Iris pigment epithelial cell (primary cell): ENCODE measurements at regions not wholly inside any gene's neighbourhood (a gene's known extent, or its start where the extent isn't known, plus 50 kb on each side); places are given as distances from the start of the nearest gene placed in this dataset.
"Not testable (repeated sequence)": the region's sequence is repeated elsewhere in the genome, so short reads cannot be mapped to it uniquely, and the experiment has no call there.

Experiments
- DNase-seq: peaks from one replicate; pipeline ENCODE4 v3.0.0-alpha.2; 2011; ENCODE audit warnings: low read depth

DNA sequence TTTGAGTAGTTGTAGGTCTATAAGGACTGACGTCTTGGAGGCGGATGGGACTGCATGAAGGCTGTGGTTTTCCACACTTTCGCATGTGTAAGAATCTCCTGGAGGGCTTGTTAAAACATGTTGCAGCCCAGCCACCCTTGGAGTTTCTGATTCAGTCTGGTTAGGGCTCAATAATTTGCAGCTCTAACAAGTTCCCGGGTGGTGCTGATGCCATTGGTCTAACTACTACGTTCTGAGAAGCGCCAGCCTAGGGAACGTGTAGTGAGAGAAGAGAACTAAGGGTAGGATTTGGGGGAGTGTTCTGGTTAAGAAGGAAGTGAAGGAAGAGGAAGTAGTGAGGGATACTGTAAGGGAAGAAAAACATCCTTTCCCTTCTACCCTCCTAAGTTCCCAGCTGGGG lies 138.9 kb downstream of the LARP7 start:
- DNase-seq: no peak

DNA sequence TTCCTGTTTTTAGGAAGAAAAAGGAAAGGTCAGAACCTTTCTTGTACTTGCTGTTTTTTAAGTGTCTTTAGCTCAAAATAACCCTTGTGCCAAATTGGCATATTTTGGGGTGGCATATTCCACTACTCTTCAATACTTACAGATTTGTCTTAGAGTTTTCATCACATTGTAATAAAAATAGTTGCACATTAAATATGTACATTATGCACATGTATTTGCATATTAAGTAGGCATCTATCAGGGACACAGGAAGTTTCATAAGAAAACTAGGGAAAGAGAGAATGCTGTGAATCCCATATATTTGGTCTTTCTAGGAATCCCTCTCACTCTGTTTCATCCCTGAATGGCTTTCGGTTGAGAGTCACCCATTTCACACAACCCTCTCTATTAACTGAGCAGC lies 139.6 kb downstream of the LARP7 start:
- DNase-seq: no peak

- DNase-seq: no peak
Measured at GRCh38 chr4:112778520-112778919, 141.6 kb downstream of the LARP7 start.

GRCh38 chr4:112793033-112793432 lies 156.1 kb downstream of the LARP7 start:
- DNase-seq: no peak

DNA sequence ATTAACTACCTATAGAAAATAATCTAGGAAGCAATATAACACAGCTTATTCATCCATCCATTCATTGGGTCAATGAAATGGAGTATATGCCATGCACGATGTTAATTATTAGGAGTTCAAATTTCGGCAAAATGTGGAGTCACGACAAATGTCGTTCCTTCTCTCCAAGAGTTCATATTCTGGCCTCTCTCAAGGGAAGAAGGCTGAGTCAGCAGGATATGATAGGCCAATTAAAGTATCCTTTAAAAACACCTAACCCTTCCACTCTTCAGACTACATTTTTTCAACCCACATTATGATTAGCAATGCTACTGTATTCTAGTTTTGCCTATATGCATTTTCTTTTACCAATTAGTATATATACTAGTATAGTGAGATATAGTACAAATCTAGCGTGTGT lies 163.1 kb downstream of the LARP7 start:
- no peak for DNase-seq

- no peak for DNase-seq
Measured at GRCh38 chr4:112801341-112801740, 164.4 kb downstream of the LARP7 start.

DNA sequence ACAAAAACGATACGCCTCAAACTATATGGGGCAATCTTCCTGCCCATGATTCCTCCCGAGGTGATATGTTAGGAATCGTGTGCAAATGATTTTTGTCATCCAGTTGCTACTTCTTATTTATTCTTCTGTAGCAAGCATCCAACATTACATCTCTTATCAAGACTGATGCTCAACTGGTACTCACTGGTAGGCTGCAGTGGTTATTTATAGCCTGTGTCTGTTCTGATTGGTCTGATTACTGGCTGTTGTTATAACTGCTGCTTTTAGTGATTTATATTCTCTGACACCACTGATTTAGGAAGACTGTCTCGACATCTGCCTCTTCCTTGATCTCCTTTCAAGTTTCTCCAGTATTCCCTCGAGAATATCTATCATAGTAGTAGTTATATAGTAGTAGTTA lies 165.8 kb downstream of the LARP7 start:
- no peak for DNase-seq

GRCh38 chr4:112807083-112807482 lies 170.1 kb downstream of the LARP7 start:
- DNase-seq: no peak

DNA sequence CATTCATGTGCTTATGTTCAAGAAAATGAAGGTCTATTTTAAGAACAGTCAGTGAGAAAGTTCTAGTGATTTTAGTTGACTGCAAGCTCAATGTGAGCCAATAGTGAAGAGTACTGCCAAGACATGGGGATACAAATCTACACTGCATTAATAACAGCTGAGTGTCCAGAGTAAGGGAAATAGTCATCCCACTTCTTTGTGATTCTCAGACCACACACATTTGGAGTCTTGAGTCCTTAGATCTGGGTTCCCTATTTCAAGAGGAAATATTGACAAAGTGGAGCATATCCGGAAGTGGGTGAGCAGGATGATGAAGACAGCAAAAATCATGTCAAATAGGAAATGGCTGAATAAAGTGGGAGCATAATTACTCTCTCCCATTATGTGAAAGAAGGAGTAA lies 171.1 kb downstream of the LARP7 start:
- no peak for DNase-seq

- peak; percentile 74 for DNase-seq
Measured at GRCh38 chr4:112813790-112814189, 176.8 kb downstream of the LARP7 start.

DNA sequence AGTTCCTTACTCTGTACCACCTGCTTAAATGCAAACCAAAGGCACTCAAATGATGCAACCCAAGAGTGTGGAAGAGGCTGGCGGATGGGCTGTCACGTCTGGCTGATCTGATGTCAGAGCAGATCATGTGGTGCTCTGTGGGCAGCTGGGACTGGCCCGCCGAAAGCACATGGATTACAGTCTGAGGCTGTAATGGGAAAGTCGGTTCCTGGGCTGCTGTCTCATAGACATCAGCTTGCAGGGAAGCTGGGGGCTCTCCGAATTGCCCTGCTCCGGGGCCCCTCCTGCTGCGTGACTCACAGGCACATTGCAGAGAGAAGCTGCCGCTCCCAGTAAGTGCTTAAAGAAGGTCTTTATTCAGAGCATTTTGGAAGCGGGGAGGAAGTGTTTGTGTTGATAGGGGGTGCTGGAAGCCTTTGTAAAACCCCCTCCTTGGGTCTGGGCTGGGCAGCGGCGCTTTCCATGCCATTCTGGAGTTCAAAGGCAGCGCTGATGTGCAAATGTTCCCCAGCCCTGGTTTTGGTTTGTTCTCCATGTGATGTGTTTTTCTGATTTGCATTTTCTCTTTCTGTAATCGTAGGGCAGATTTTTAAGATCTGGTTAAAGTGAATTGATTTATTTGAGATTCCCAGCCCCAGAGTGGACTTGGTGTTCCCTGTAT lies 181.1 kb downstream of the LARP7 start:
- DNase-seq: peak; percentile 96

GRCh38 chr4:112818594-112818965 lies 181.6 kb downstream of the LARP7 start:
- peak; percentile 7 for DNase-seq

DNA sequence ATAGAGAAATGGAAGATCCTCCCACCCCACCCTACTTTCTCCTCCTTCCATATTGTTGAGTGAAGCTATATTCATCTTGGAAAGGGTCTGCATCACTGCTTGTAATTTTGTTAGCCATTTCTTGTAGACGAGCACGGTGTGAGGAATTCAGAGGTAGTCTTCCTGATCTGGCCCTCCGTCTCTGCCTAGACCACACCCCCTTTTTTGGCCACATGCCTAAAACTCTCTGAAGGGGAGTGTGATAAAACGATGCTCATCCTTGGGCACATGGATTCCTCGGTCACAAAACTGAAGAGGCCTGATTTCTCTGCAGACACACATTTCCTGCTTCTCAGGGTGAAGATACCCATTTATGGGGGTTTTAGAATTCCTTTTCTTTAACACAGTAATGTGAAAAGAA lies 182.8 kb downstream of the LARP7 start:
- no peak for DNase-seq

DNA sequence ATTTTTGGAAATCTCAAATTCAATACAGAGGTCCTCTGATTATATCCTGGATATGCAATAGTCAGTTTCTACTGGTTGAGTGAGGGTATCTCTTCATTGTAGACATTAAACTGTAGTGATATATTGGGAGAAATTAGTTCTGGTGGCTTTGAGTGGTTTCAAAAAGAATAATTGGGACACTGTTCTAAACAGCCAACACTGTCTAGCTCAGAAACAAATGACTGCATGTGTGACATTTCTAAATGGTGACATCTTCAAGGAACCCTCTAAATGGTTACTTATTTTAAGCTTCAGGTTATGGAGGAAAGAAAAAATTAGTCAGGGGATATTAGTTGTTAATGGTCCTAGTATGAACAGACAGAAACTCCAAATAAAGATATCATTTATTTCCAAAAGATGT lies 186.2 kb downstream of the LARP7 start:
- no peak for DNase-seq

DNA sequence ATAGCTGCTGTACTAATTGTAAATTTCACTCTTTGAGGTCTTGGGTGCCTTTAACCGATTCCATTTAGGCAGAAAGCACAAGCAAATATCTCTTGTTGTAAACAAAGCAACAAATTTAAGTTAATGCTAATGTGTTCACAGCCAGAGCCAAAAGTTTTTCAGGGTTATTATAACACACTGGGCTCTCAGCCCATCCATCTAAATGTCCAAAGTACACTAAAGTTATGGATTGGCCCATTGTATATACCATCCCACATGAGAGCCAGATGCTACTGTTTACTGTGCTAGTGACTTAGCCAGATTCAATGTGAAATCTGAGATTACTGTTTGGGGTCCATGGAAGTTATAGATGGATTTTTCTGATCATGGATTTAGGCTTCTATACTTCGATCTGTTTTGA lies 186.7 kb downstream of the LARP7 start:
- no peak for DNase-seq

- no peak for DNase-seq
Measured at GRCh38 chr4:112830753-112831386, 193.9 kb downstream of the LARP7 start.

- DNase-seq: no peak
Measured at GRCh38 chr4:112832493-112832892, 195.6 kb downstream of the LARP7 start.

DNA sequence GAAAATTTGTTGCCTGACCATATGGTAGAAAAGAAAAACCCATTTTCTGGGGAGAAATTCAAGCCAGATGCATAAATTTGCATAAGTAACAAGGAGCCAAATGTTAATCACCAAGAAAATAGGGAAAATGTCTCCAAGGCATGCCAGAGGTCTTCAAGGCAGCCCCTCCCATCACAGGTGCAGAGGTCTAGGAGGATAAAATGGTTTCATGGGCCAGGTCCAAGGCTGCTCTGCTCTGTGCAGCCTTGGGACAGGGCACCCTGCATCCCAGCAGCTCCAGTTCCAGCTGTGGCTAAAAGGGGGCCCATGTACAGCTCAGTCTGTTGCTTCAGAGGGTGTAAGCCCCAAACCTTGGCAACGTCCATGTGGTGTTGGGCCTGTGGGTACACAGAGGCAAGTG lies 200.0 kb downstream of the LARP7 start:
- DNase-seq: no peak

GRCh38 chr4:112838015-112838414 lies 201.1 kb downstream of the LARP7 start:
- DNase-seq: not testable (repeated sequence)

- peak; percentile 53 for DNase-seq
Measured at GRCh38 chr4:112840061-112840460, 203.1 kb downstream of the LARP7 start.

DNA sequence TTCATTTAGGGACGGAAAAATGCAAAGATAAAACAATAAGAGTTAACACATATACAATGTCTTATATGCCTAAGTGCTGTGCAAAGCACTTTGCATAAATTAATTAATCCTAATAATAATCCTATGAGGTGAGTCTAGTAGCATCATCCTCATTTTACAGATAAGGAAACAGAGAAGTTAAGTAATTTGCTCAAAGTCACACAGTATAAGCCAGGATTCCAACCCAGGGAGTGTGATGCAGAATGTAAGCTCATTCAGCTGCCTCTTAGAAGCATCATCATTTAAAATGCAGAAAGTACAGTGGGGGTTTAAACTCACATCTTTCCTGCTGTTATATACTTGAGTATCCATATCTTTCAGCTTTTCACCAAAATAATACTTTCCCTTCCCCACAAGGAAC lies 203.7 kb downstream of the LARP7 start:
- no peak for DNase-seq

DNA sequence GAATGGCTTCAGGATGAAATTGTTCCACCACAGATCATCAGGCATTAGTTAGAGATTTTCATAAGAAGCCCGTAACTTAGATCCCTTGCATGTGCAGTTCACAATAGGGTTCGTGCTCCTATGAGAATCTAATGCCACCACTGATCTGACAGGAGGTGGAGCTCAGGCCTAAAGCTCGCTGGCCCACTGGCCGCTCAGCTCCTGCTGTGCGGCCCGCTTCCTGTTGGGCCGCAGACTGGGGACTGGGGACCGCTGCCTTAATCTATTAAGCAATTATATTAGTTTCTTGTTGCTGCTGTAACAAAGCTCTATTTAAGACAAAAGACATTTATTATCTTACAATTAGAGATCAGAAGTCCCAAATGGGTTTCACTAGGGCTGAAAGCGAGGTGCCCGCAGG lies 205.6 kb downstream of the LARP7 start:
- DNase-seq: no peak

DNA sequence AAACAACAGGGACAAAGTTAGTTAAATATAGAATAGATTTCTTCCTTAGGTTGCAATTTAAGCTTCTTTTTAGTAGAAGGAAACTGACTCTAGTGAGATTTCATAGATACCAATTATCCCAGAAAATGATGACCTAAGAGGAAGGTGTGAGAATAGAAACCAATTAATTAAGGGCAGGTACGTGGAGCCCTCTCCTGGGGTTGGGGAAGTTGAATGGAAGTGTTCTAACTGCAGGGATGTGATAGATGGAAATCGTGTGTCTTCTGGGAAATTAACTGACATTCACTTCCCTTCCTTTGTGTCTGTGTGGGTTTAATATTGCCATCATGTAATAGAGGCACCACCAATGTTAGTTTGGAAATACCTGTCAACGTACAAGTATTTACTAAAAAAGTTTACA lies 204.1 kb upstream of the ANK2 start:
- no peak for DNase-seq

- DNase-seq: no peak
Measured at GRCh38 chr4:112847045-112847444, 202.4 kb upstream of the ANK2 start.
